IMR-90 (cell line): ENCODE measurements at regions not wholly inside any gene's neighbourhood (a gene's known extent, or its start where the extent isn't known, plus 50 kb on each side); places are given as distances from the start of the nearest gene placed in this dataset.

Source experiments
- ATAC-seq: fragments of 200-7000 bp; cut with Tn5 transposase; 2 replicates; pipeline ENCODE4 v1.9.1; 2020; ENCODE audit warnings: low read depth, mild to moderate bottlenecking, moderate library complexity
- BruUV-seq: library from RNA; stranded (reverse); fragments of 400-500 nt; replicated peaks from 2 replicates; lab custom pipeline; 2021; lab: Mats Ljungman, UMichigan
- CTCF ChIA-PET: fragments of 300-600 bp; formaldehyde crosslinking; extraction: SDS; loops from one replicate; lab custom pipeline; 2021; ENCODE audit warnings: antibody characterized with exemption; lab: Yijun Ruan, JAX
- POLR2A ChIA-PET: fragments of 300-600 bp; sonication (Branson Sonifier 250); formaldehyde crosslinking; loops from one replicate; lab custom pipeline; 2022; ENCODE audit warnings: antibody characterized with exemption; ENCODE audit not compliant: unreplicated experiment; lab: Charles Lee
- DNase-seq: peaks from one replicate; pipeline ENCODE4 v3.0.0; 2013
- H2AFZ ChIP-seq: replicated peaks from 2 replicates; pipeline ENCODE3; 2013; ENCODE audit warnings: low read length, mild to moderate bottlenecking; ENCODE audit not compliant: poor library complexity
- H2AK5ac ChIP-seq: 2 replicates; pipeline ENCODE4 v1.6.1; 2013; ENCODE audit warnings: low read depth, low read length, inconsistent platforms
- H2AK9ac ChIP-seq: replicated peaks from 2 replicates; pipeline ENCODE3; 2013; ENCODE audit warnings: mild to moderate bottlenecking, low read depth, low read length, moderate library complexity; ENCODE audit not compliant: poor library complexity
- H2BK120ac ChIP-seq: 2 replicates; pipeline ENCODE4 v1.6.1; 2013; ENCODE audit warnings: low read depth, low read length, inconsistent platforms
- H2BK15ac ChIP-seq: 3 replicates; pipeline ENCODE4 v1.6.1; 2013; ENCODE audit warnings: low read depth, low read length, inconsistent platforms
- H2BK20ac ChIP-seq: 2 replicates; pipeline ENCODE4 v1.6.1; 2013; ENCODE audit warnings: low read depth, mild to moderate bottlenecking, inconsistent platforms, low read length, moderate library complexity
- H2BK5ac ChIP-seq: 2 replicates; pipeline ENCODE4 v1.6.1; 2013; ENCODE audit warnings: mild to moderate bottlenecking, low read depth, low read length, inconsistent platforms; ENCODE audit not compliant: poor library complexity, severe bottlenecking
- H3K14ac ChIP-seq: replicated peaks from 2 replicates; pipeline ENCODE4 v1.6.1; 2013; ENCODE audit warnings: low read depth, low read length, inconsistent platforms
- H3K18ac ChIP-seq: 2 replicates; pipeline ENCODE4 v1.6.1; 2013; ENCODE audit warnings: low read depth, low read length, control low read depth
- H3K23ac ChIP-seq: 2 replicates; pipeline ENCODE4 v1.6.1; 2013; ENCODE audit warnings: low read depth, low read length, inconsistent platforms
- H3K27ac ChIP-seq: 2 replicates; pipeline ENCODE4 v1.5.1; 2013; ENCODE audit warnings: mild to moderate bottlenecking, control low read depth, low read length; ENCODE audit not compliant: insufficient read depth
- H3K27me3 ChIP-seq: 2 replicates; pipeline ENCODE4 v1.6.1; 2013; ENCODE audit warnings: low read length; ENCODE audit not compliant: control insufficient read depth, insufficient read depth
- H3K36me3 ChIP-seq: 2 replicates; pipeline ENCODE4 v1.6.1; 2013; ENCODE audit warnings: low read length, mixed read lengths; ENCODE audit not compliant: control insufficient read depth, insufficient read depth
- H3K4ac ChIP-seq: 2 replicates; pipeline ENCODE4 v1.6.1; 2013; ENCODE audit warnings: low read depth, low read length, inconsistent platforms
- H3K4me1 ChIP-seq: 2 replicates; pipeline ENCODE4 v1.6.1; 2013; ENCODE audit warnings: low read length, mixed read lengths; ENCODE audit not compliant: control insufficient read depth, insufficient read depth
- H3K4me2 ChIP-seq: 2 replicates; pipeline ENCODE4 v1.6.1; 2013; ENCODE audit warnings: low read depth, mild to moderate bottlenecking, control low read depth, low read length, moderate library complexity
- H3K4me3 ChIP-seq: 2 replicates; pipeline ENCODE4 v1.5.1; 2013; ENCODE audit warnings: low read depth, mild to moderate bottlenecking, control low read depth, low read length, moderate library complexity; ENCODE audit not compliant: insufficient read depth
- H3K56ac ChIP-seq: 2 replicates; pipeline ENCODE4 v1.6.1; 2013; ENCODE audit warnings: low read length, inconsistent platforms; ENCODE audit not compliant: insufficient read depth; ENCODE audit errors: extremely low read depth
- H3K79me1 ChIP-seq, 2 experiments: 2 replicates each; pipeline ENCODE4 v1.6.1; 2013; ENCODE audit warnings: low read length in 2 of 2, inconsistent platforms in 1 of 2, low read depth in 1 of 2
- H3K9ac ChIP-seq: 2 replicates; pipeline ENCODE4 v1.6.1; 2013; ENCODE audit warnings: low read depth, low read length, control low read depth
- H3K9me1 ChIP-seq: 2 replicates; pipeline ENCODE4 v1.6.1; 2013; ENCODE audit warnings: low read length, inconsistent platforms; ENCODE audit not compliant: insufficient read depth
- H3K9me3 ChIP-seq: 2 replicates; pipeline ENCODE4 v1.6.1; 2013; ENCODE audit warnings: low read length; ENCODE audit not compliant: control insufficient read depth, insufficient read depth
- H4K20me1 ChIP-seq: 2 replicates; pipeline ENCODE4 v1.6.1; 2013; ENCODE audit warnings: low read length, inconsistent platforms; ENCODE audit not compliant: insufficient read depth
- H4K5ac ChIP-seq: 2 replicates; pipeline ENCODE4 v1.6.1; 2013; ENCODE audit warnings: mild to moderate bottlenecking, low read depth, low read length, control low read depth
- H4K8ac ChIP-seq, 2 experiments: 2 replicates each; pipeline ENCODE4 v1.6.1; 2013; ENCODE audit warnings: low read depth in 2 of 2, low read length in 2 of 2, control low read depth in 1 of 2, inconsistent platforms in 1 of 2
- H4K91ac ChIP-seq: 2 replicates; pipeline ENCODE4 v1.6.1; 2013; ENCODE audit warnings: low read depth, low read length, inconsistent platforms; ENCODE audit not compliant: insufficient read depth
- BHLHE40 ChIP-seq: fragments of 150-350 bp; IDR thresholded peaks from 2 replicates; pipeline ENCODE4 v1.6.1; 2016; ENCODE audit warnings: mild to moderate bottlenecking, low read depth, low read length
- CHD1 ChIP-seq: IDR thresholded peaks from 2 replicates; pipeline ENCODE4 v1.6.1; 2012; ENCODE audit warnings: low read depth, low read length, improper control_type of control experiment
- CTCF ChIP-seq: conservative IDR thresholded peaks from 2 replicates; pipeline ENCODE4 v1.5.1; 2012; ENCODE audit warnings: mild to moderate bottlenecking, low read depth, low read length, improper control_type of control experiment
- ELK1 ChIP-seq: fragments of 150-350 bp; IDR thresholded peaks from 2 replicates; pipeline ENCODE4 v1.6.1; 2016; ENCODE audit warnings: low read depth, mild to moderate bottlenecking, low read length, moderate library complexity, borderline replicate concordance
- FOS ChIP-seq: fragments of 150-350 bp; IDR thresholded peaks from 2 replicates; pipeline ENCODE4 v1.6.1; 2016; ENCODE audit warnings: low read depth, low read length
- NFE2L2 ChIP-seq: fragments of 150-350 bp; IDR thresholded peaks from 2 replicates; pipeline ENCODE4 v1.6.1; 2016; ENCODE audit warnings: low read depth, mild to moderate bottlenecking, low read length
- POLR2A ChIP-seq: IDR thresholded peaks from 2 replicates; pipeline ENCODE4 v1.6.1; 2012; ENCODE audit warnings: mild to moderate bottlenecking, low read depth, low read length
- RAD21 ChIP-seq: IDR thresholded peaks from 2 replicates; pipeline ENCODE4 v1.6.1; 2012; ENCODE audit warnings: low read length, improper control_type of control experiment
- RFX5 ChIP-seq: IDR thresholded peaks from 2 replicates; pipeline ENCODE4 v1.8.0; 2012; ENCODE audit warnings: low read depth, mild to moderate bottlenecking, low read length, moderate library complexity
- SMC3 ChIP-seq: fragments of 150-350 bp; IDR thresholded peaks from 2 replicates; pipeline ENCODE4 v1.6.1; 2016; ENCODE audit warnings: low read depth, mild to moderate bottlenecking, antibody characterized with exemption, low read length, moderate library complexity
- USF2 ChIP-seq: fragments of 150-350 bp; IDR thresholded peaks from 2 replicates; pipeline ENCODE4 v1.6.1; 2017; ENCODE audit warnings: mild to moderate bottlenecking, antibody characterized with exemption, low read length, low read depth
- WGBS, 2 experiments: methylation state at CpG; one replicate each; pipeline versions ENCODE4 v1.1.5 to v1.1.7; 2013; ENCODE audit warnings: missing lambda C conversion rate in 2 of 2; ENCODE audit not compliant: insufficient read length in 1 of 2; ENCODE audit errors: extremely low coverage in 2 of 2; 5-methylcytosine and 5-hydroxymethylcytosine counted together
- dilution Hi-C: fragments of 300-500 bp; cut with HindIII; formaldehyde crosslinking; loops from one replicate; pipeline ENCODE4 v1.14.3; 2018; ENCODE audit warnings: low sequenced_read_pairs; ENCODE audit not compliant: unreplicated experiment
- in situ Hi-C: fragments of 300-500 bp; cut with MboI; formaldehyde crosslinking; loops from 3 replicates; pipeline ENCODE4 v1.14.3; 2019; ENCODE audit warnings: low sequenced_read_pairs, inconsistent platforms, mixed read lengths
- intact Hi-C: fragments of 100-400 bp; cut with micrococcal nuclease; formaldehyde crosslinking; loops from 2 replicates; pipeline ENCODE4 v1.10.0; 2022

- Histone ChIP-seq H3K79me1 (no peaks in the 10 kb centered on the region), H4K91ac (no peak overlapping the region), H2AK5ac (no peak overlapping the region), H3K36me3 (no peaks in the 10 kb centered on the region), H2AFZ (no peak overlapping the region), H3K27me3 (no peaks in the 10 kb centered on the region), H3K4ac (no peak overlapping the region), H2BK20ac (no peak overlapping the region), H3K27ac (no peak overlapping the region), H2BK5ac (no peak overlapping the region), H3K18ac (no peak overlapping the region), H4K20me1 (no peaks in the 10 kb centered on the region), H3K56ac (no peak overlapping the region), H3K4me2 (no peak overlapping the region), H3K23ac (no peak overlapping the region), H3K9me1 (no peaks in the 10 kb centered on the region), H2BK15ac (no peak overlapping the region), H3K14ac (no peak overlapping the region), H2AK9ac (no peak overlapping the region), H2BK120ac (no peak overlapping the region), H3K9ac (no peak overlapping the region), H3K4me3 (no peak overlapping the region), H3K9me3 (no peaks in the 10 kb centered on the region), H3K4me1 (no peaks in the 10 kb centered on the region), H4K5ac (no peak overlapping the region), H4K8ac (no peak overlapping the region)
- dilution Hi-C loops = no loop called here
- no peak for DNase-seq
- in situ Hi-C loops = no loop called here
- BruUV-seq = no TSS peak
- whole genome bisulfite sequencing, 2 experiments = no CpG with 5 or more reads among the region's 2 CpGs
- ChIA-PET POLR2A (no interaction called here), CTCF (no interaction called here)
- TF ChIP-seq CHD1 (no peak), RAD21 (no peak), RFX5 (no peak), CTCF (no peak), NFE2L2 (no peak), SMC3 (no peak), FOS (no peak), ELK1 (no peak), BHLHE40 (no peak), USF2 (no peak), POLR2A (no peak)
- no peak for ATAC-seq
- intact Hi-C loops = loop anchor here (10.0 kb wide), 1 partner anchor 281 kb away; no protein-coding TSS in a partner anchor
These were observed 464.5 kb upstream of the PRICKLE1 start for GRCh38 chr12:43054085-43054484.
